SK-N-SH (cell line): ENCODE measurements at regions not wholly inside any gene's neighbourhood (a gene's known extent, or its start where the extent isn't known, plus 50 kb on each side); places are given as distances from the start of the nearest gene placed in this dataset.
"Not testable (repeated sequence)": the region's sequence is repeated elsewhere in the genome, so short reads cannot be mapped to it uniquely, and the experiment has no call there.

ENCODE experiments used
- CTCF ChIA-PET: fragments of 300-600, 350-600 bp; formaldehyde crosslinking; extraction: SDS; loops from one replicate; lab custom pipeline; 2021; lab: Yijun Ruan, JAX
- POLR2A ChIA-PET: fragments of 350-600 bp; sonication (Branson Sonifier 250); formaldehyde crosslinking; extraction: SDS; loops from one replicate; lab custom pipeline; 2020; ENCODE audit warnings: antibody characterized with exemption, inconsistent platforms; lab: Yijun Ruan, JAX
- DNase-seq: peaks from one replicate; pipeline ENCODE4 v3.0.0; 2012
- H2AFZ ChIP-seq: fragments of 200-600 bp; sonication (generic); 2 replicates; pipeline ENCODE4 v1.8.1; 2016; ENCODE audit warnings: antibody characterized with exemption, mild to moderate bottlenecking, low read depth
- H3F3A ChIP-seq: fragments of 200-600 bp; sonication (generic); replicated peaks from 2 replicates; pipeline ENCODE3; 2016; ENCODE audit warnings: antibody characterized with exemption, mild to moderate bottlenecking; ENCODE audit not compliant: insufficient read depth
- H3K27ac ChIP-seq, 2 experiments: fragments of 200-500 bp in 1 of 2; fragments of 200-600 bp in 1 of 2; sonication (Bioruptor generic) in 1 of 2; sonication (generic), shearing (Covaris generic) in 1 of 2; 2 replicates each; pipeline versions ENCODE4 v1.5.1 to v1.6.1; 2014 to 2016; ENCODE audit warnings: low read depth in 2 of 2, inconsistent platforms in 1 of 2, low read length in 1 of 2, mild to moderate bottlenecking in 1 of 2, mixed read lengths in 1 of 2
- H3K27me3 ChIP-seq: fragments of 200-600 bp; sonication (generic), shearing (Covaris generic); 2 replicates; pipeline ENCODE4 v1.6.1; 2016; ENCODE audit warnings: mixed run types; ENCODE audit not compliant: insufficient read depth
- H3K36me3 ChIP-seq, 2 experiments: fragments of 200-500 bp in 1 of 2; fragments of 200-600 bp in 1 of 2; sonication (Bioruptor generic) in 1 of 2; sonication (generic) in 1 of 2; replicated peaks in 1 of 2; 2 replicates each; pipeline versions ENCODE3 to v1.5.1; 2014 to 2016; ENCODE audit warnings: low read length in 1 of 2, mild to moderate bottlenecking in 1 of 2; ENCODE audit not compliant: insufficient read depth in 2 of 2, control insufficient read depth in 1 of 2
- H3K4me1 ChIP-seq, 2 experiments: fragments of 200-500 bp in 1 of 2; fragments of 200-600 bp in 1 of 2; sonication (Bioruptor generic) in 1 of 2; sonication (generic), shearing (Covaris generic) in 1 of 2; 2 replicates each; pipeline versions ENCODE4 v1.5.1 to v1.6.1; 2014 to 2016; ENCODE audit warnings: low read depth in 1 of 2, low read length in 1 of 2, mixed run types in 1 of 2; ENCODE audit not compliant: insufficient read depth in 2 of 2, control insufficient read depth in 1 of 2
- H3K4me2 ChIP-seq: fragments of 200-600 bp; sonication (generic), shearing (Covaris generic); 2 replicates; pipeline ENCODE4 v1.6.1; 2017; ENCODE audit warnings: mixed run types
- H3K4me3 ChIP-seq, 2 experiments: fragments of 200-500 bp in 1 of 2; fragments of 200-600 bp in 1 of 2; sonication (Bioruptor generic) in 1 of 2; sonication (generic), shearing (Covaris generic) in 1 of 2; 2 replicates each; pipeline versions ENCODE4 v1.5.1 to v1.8.1; 2014 to 2016; ENCODE audit warnings: low read depth in 2 of 2, inconsistent platforms in 1 of 2, low read length in 1 of 2, mild to moderate bottlenecking in 1 of 2, mixed read lengths in 1 of 2, moderate library complexity in 1 of 2
- H3K79me2 ChIP-seq: fragments of 200-600 bp; sonication (generic); 2 replicates; pipeline ENCODE4 v1.8.1; 2017; ENCODE audit warnings: mild to moderate bottlenecking; ENCODE audit not compliant: insufficient read depth
- H3K9ac ChIP-seq: fragments of 200-600 bp; sonication (generic); 2 replicates; pipeline ENCODE4 v1.6.1; 2017; ENCODE audit warnings: mixed run types
- H3K9me2 ChIP-seq: fragments of 200-600 bp; sonication (generic); 2 replicates; pipeline ENCODE4 v1.6.1; 2017; ENCODE audit warnings: mixed run types
- H3K9me3 ChIP-seq: fragments of 200-600 bp; sonication (generic); 2 replicates; pipeline ENCODE4 v1.6.1; 2017; ENCODE audit warnings: mixed run types, mild to moderate bottlenecking, moderate library complexity
- H4K20me1 ChIP-seq: fragments of 200-600 bp; sonication (generic); 2 replicates; pipeline ENCODE4 v1.6.1; 2017; ENCODE audit warnings: mild to moderate bottlenecking, mixed run types; ENCODE audit not compliant: insufficient read depth
- CTCF ChIP-seq: fragments of 200-600 bp; sonication (generic); IDR thresholded peaks from 2 replicates; pipeline ENCODE4 v1.6.1; 2017; ENCODE audit warnings: antibody characterized with exemption, mild to moderate bottlenecking, moderate library complexity
- GABPA ChIP-seq: IDR thresholded peaks from 2 replicates; pipeline ENCODE4 v1.4.0; 2012; ENCODE audit warnings: low read depth, mild to moderate bottlenecking
- MAX ChIP-seq: IDR thresholded peaks from 2 replicates; pipeline ENCODE4 v1.4.0; 2012; ENCODE audit warnings: low read depth
- NFIC ChIP-seq: IDR thresholded peaks from 2 replicates; pipeline ENCODE4 v1.4.0; 2012; ENCODE audit warnings: borderline replicate concordance
- RCOR1 ChIP-seq: fragments of 150-350 bp; IDR thresholded peaks from 2 replicates; pipeline ENCODE4 v1.6.1; 2017; ENCODE audit warnings: antibody characterized with exemption, low read length
- RFX5 ChIP-seq: IDR thresholded peaks from 2 replicates; pipeline ENCODE4 v1.6.1; 2012; ENCODE audit warnings: mild to moderate bottlenecking, improper control_type of control experiment, low read length
- SIN3A ChIP-seq: IDR thresholded peaks from 2 replicates; pipeline ENCODE4 v1.6.1; 2012; ENCODE audit warnings: low read depth, mild to moderate bottlenecking, low read length, moderate library complexity, borderline replicate concordance
- YY1 ChIP-seq: IDR thresholded peaks from 2 replicates; pipeline ENCODE4 v1.4.0; 2012; ENCODE audit warnings: low read depth, mild to moderate bottlenecking
- WGBS: methylation state at CpG from one replicate; pipeline ENCODE4 v1.1.6; 2017; ENCODE audit warnings: low lambda C conversion rate; 5-methylcytosine and 5-hydroxymethylcytosine counted together

- Histone ChIP-seq H3K27me3 (no peaks in the 10 kb centered on the region), H3F3A (no peaks in the 10 kb centered on the region), H3K9me2 (no peaks in the 10 kb centered on the region), H3K4me3 (no peak overlapping the region), H2AFZ (no peak overlapping the region), H3K4me1 (no peaks in the 10 kb centered on the region), H3K4me2 (no peak overlapping the region), H3K27ac (no peak overlapping the region), H3K9ac (no peak overlapping the region), H3K79me2 (no peaks in the 10 kb centered on the region), H3K36me3 (no peaks in the 10 kb centered on the region), H3K9me3 (no peaks in the 10 kb centered on the region), H4K20me1 (no peaks in the 10 kb centered on the region)
- no peak for TF ChIP-seq GABPA
- TF ChIP-seq RCOR1: no peak
- no peak for TF ChIP-seq SIN3A
- TF ChIP-seq NFIC: no peak
- TF ChIP-seq RFX5: no peak
- ChIA-PET CTCF (no interaction called here), POLR2A (no interaction called here)
- no peak for DNase-seq
Measured at GRCh38 chr3:178218231-178218630, 318.0 kb upstream of the KCNMB2 start.

- H3F3A ChIP-seq, H3K27ac ChIP-seq, H3K9me2 ChIP-seq, H3K4me2 ChIP-seq, CTCF ChIA-PET, H3K9me3 ChIP-seq, POLR2A ChIA-PET, H3K4me3 ChIP-seq, H4K20me1 ChIP-seq, H3K4me1 ChIP-seq, DNase-seq, H3K9ac ChIP-seq, H3K79me2 ChIP-seq, H2AFZ ChIP-seq, H3K36me3 ChIP-seq, H3K27me3 ChIP-seq: not testable (repeated sequence)
- WGBS: 41% methylated on average over 4 of the region's 4 CpGs
Measured at GRCh38 chr3:178219661-178220060, 316.6 kb upstream of the KCNMB2 start.

GRCh38 chr3:178223876-178224275 lies 312.4 kb upstream of the KCNMB2 start:
- Histone ChIP-seq H3K4me3 (no peak overlapping the region), H2AFZ (no peak overlapping the region), H3K4me1 (no peaks in the 10 kb centered on the region)

More at GRCh38 chr3:178223876-178224275, 312.4 kb upstream of the KCNMB2 start:
- DNase-seq: no peak
- ChIA-PET POLR2A (no interaction called here), CTCF (interaction anchor here (1.9 kb wide), 1 partner anchor 9 kb away, joined by 4 read pairs; no protein-coding TSS in a partner anchor)
- Histone ChIP-seq H3K4me2 (no peak overlapping the region), H3K27ac (no peak overlapping the region), H3K27me3 (no peaks in the 10 kb centered on the region), H3K79me2 (no peaks in the 10 kb centered on the region), H3K36me3 (no peaks in the 10 kb centered on the region), H3K9me3 (peaks cover 6% of the 10 kb centered on the region; the same call in 1 of the 2 replicates), H4K20me1 (no peaks in the 10 kb centered on the region), H3K9me2 (no peaks in the 10 kb centered on the region), H3K9ac (no peak overlapping the region), H3F3A (no peaks in the 10 kb centered on the region)
- TF ChIP-seq YY1 (no peak), CTCF (no peak), MAX (no peak)
